ENCODE measurements at regions not wholly inside any gene's neighbourhood (a gene's known extent, or its start where the extent isn't known, plus 50 kb on each side); places are given as distances from the start of the nearest gene placed in this dataset.
A peak's percentile ranks its signal among the peaks of the same experiment; 100 is the strongest.
"Not testable (repeated sequence)": the region's sequence is repeated elsewhere in the genome, so short reads cannot be mapped to it uniquely, and the experiment has no call there.

GRCh38 chr12:4154672-4155225 lies 118.8 kb upstream of the CCND2 start:
- no peak for DNase-seq

GRCh38 chr12:4153343-4153892 lies 120.1 kb upstream of the CCND2 start:
- peak; percentile 89 to 91 for DNase-seq

- DNase-seq = peak in 1 of 2 donors; percentile 44
These were observed 121.3 kb upstream of the CCND2 start for GRCh38 chr12:4152145-4152795.

- no peak for DNase-seq
These were observed 122.0 kb upstream of the CCND2 start for GRCh38 chr12:4151362-4152121.

- not testable (repeated sequence) for DNase-seq
These were observed 123.2 kb upstream of the CCND2 start for GRCh38 chr12:4150355-4150754.

GRCh38 chr12:4148418-4149056 lies 125.0 kb upstream of the CCND2 start:
- peak; percentile 75 to 86 for DNase-seq

GRCh38 chr12:4147031-4147481 lies 126.5 kb upstream of the CCND2 start:
- DNase-seq = no peak

GRCh38 chr12:4145990-4146859 lies 127.3 kb upstream of the CCND2 start:
- peak; percentile 39 to 60 for DNase-seq

- DNase-seq = no peak
These were observed 128.9 kb upstream of the CCND2 start for GRCh38 chr12:4144676-4145075.

GRCh38 chr12:4143896-4144295 lies 129.7 kb upstream of the CCND2 start:
- peak in 1 of 2 donors; percentile 59 for DNase-seq

- DNase-seq = no peak
These were observed 132.0 kb upstream of the CCND2 start for GRCh38 chr12:4141348-4142270.

GRCh38 chr12:4140581-4141301 lies 132.8 kb upstream of the CCND2 start:
- DNase-seq = no peak

GRCh38 chr12:4139191-4139590 lies 134.4 kb upstream of the CCND2 start:
- DNase-seq = no peak

GRCh38 chr12:4138532-4138931 lies 135.0 kb upstream of the CCND2 start:
- DNase-seq = not testable (repeated sequence)

- no peak for DNase-seq
These were observed 135.5 kb upstream of the CCND2 start for GRCh38 chr12:4138051-4138450.

GRCh38 chr12:4137441-4137840 lies 136.1 kb upstream of the CCND2 start:
- DNase-seq = no peak

GRCh38 chr12:4137015-4137414 lies 136.5 kb upstream of the CCND2 start:
- no peak for DNase-seq

GRCh38 chr12:4135919-4136605 lies 137.5 kb upstream of the CCND2 start:
- peak in 1 of 2 donors; percentile 54 for DNase-seq

GRCh38 chr12:4134448-4135263 lies 138.9 kb upstream of the CCND2 start:
- no peak for DNase-seq

Measured in CD4-positive, alpha-beta T cell treated with Interferon alpha-2 for 1 hour (primary cell).